ENCODE measurements at regions not wholly inside any gene's neighbourhood (a gene's known extent, or its start where the extent isn't known, plus 50 kb on each side); places are given as distances from the start of the nearest gene placed in this dataset.

DNA sequence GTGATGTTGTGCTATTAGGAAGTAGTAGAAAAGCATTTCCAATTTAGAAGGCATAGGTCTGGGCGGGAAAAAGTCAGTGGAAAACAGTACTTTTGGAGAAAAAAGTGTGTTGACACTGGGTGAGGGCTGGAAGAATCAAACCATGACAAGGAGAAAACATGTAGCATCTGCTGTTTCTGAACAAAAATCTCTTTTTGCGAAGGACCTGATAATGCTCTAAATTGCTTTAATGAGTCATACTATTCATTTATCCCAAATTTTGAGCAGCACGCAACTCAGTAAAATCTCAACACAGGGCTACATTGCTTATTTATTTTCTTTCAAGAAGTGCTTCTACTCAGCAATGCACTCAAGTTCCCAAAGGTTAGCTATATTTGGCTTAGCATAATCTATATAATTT, 292.7 kb downstream of the DIPK2A start:
- Mint-ChIP-seq H3K27ac (no peak overlapping the region), H3K4me1 (no peaks in the 10 kb centered on the region), H3K27me3 (no peaks in the 10 kb centered on the region), H3K36me3 (no peaks in the 10 kb centered on the region), H3K9me3 (no peaks in the 10 kb centered on the region), H3K4me3 (no peak overlapping the region)
- no peak for ATAC-seq

- H3K4me3 Mint-ChIP-seq = no peak overlapping the region
- peaks cover 2% of the 10 kb centered on the region for H3K4me1 Mint-ChIP-seq
- no peaks in the 10 kb centered on the region for H3K9me3 Mint-ChIP-seq
- H3K27me3 Mint-ChIP-seq = no peaks in the 10 kb centered on the region
- H3K27ac Mint-ChIP-seq = no peak overlapping the region
- no peaks in the 10 kb centered on the region for H3K36me3 Mint-ChIP-seq
- ATAC-seq = no peak
Observed at GRCh38 chr3:144264794-144265193, 293.2 kb downstream of the DIPK2A start.

- H3K4me1 Mint-ChIP-seq = peaks cover 9% of the 10 kb centered on the region
- no peak overlapping the region for H3K4me3 Mint-ChIP-seq
- no peak for ATAC-seq
- H3K27ac Mint-ChIP-seq = no peak overlapping the region
- H3K36me3 Mint-ChIP-seq = no peaks in the 10 kb centered on the region
- no peaks in the 10 kb centered on the region for H3K27me3 Mint-ChIP-seq
- H3K9me3 Mint-ChIP-seq = no peaks in the 10 kb centered on the region
Observed at GRCh38 chr3:144265542-144266100, 294.0 kb downstream of the DIPK2A start.

DNA sequence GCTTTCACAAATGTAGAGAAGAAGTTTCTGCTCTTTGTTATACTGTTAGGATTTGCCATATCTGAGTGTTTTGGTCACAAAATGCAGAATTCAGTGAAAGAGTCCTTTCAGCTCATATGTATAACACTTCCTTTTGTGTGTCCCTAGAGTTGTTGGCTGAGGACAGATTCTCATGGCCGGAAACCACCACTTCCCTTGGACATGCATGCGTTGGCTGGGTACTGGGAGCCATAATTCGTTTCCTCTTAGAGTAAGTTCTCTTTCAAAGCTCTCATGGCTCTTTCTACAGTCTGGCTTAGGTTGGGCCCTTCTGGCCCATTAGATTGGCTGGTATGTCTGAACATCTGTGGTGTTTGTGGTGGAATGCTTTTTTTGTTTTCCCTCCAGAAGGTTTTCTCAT, 298.5 kb downstream of the DIPK2A start:
- no peaks in the 10 kb centered on the region for H3K36me3 Mint-ChIP-seq
- H3K27me3 Mint-ChIP-seq = no peaks in the 10 kb centered on the region
- H3K9me3 Mint-ChIP-seq = no peaks in the 10 kb centered on the region
- no peak overlapping the region for H3K27ac Mint-ChIP-seq
- no peak for ATAC-seq
- peaks cover 13% of the 10 kb centered on the region for H3K4me1 Mint-ChIP-seq
- no peak overlapping the region for H3K4me3 Mint-ChIP-seq

DNA sequence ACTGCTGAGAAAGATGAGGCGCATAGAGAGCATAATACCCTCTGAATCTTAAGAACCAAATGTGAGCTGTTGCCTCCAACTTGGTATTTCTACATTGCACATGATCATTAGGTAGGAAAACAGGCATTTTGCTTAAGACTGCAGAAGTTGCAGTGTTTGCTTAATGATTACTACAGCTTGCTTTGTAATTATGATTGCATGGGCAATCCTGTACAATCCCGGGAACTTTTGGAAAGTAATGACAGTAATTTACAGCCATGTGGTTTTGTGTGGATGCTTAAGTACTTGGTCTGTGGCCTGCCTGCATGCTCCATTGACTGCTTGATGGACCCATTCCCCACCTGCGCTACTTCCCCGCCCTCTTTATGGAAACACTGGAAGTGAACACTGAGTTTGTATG, 301.1 kb downstream of the DIPK2A start:
- no peak overlapping the region for H3K4me3 Mint-ChIP-seq
- no peak for ATAC-seq

DNA sequence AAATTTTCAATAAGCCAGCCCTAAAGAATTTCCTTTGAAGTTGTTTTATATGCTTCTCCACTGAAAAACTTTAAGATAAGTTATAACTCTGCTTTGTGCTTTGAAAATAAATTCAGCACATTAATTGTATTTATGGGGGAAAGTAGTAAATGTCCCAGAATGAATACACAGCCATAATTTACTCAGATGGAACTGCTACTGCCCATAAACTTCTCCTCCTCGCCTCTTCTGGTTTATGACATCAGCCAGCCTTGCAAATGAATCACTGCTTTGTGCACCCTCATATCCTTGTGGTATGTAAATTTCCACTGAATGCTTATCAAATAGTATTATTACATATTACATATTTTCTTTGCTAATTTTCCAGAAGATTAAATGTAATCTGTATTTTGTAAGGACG, 302.0 kb downstream of the DIPK2A start:
- Mint-ChIP-seq H3K9me3 (no peaks in the 10 kb centered on the region), H3K4me3 (no peak overlapping the region), H3K27ac (no peak overlapping the region), H3K27me3 (no peaks in the 10 kb centered on the region), H3K4me1 (peaks cover 15% of the 10 kb centered on the region), H3K36me3 (no peaks in the 10 kb centered on the region)
- ATAC-seq = no peak

More for the DNA sequence above, 301.1 kb downstream of the DIPK2A start:
- no peak overlapping the region for H3K27ac Mint-ChIP-seq
- H3K4me1 Mint-ChIP-seq = peaks cover 15% of the 10 kb centered on the region
- H3K27me3 Mint-ChIP-seq = no peaks in the 10 kb centered on the region
- H3K9me3 Mint-ChIP-seq = no peaks in the 10 kb centered on the region
- no peaks in the 10 kb centered on the region for H3K36me3 Mint-ChIP-seq

GRCh38 chr3:144275005-144275404, 303.4 kb downstream of the DIPK2A start:
- H3K4me1 Mint-ChIP-seq = peaks cover 11% of the 10 kb centered on the region
- H3K27ac Mint-ChIP-seq = no peak overlapping the region
- H3K4me3 Mint-ChIP-seq = no peak overlapping the region
- ATAC-seq = no peak
- H3K36me3 Mint-ChIP-seq = no peaks in the 10 kb centered on the region
- no peaks in the 10 kb centered on the region for H3K9me3 Mint-ChIP-seq
- H3K27me3 Mint-ChIP-seq = no peaks in the 10 kb centered on the region

- Mint-ChIP-seq H3K4me1 (no peaks in the 10 kb centered on the region), H3K27me3 (no peaks in the 10 kb centered on the region), H3K4me3 (no peak overlapping the region), H3K9me3 (peaks cover 3% of the 10 kb centered on the region), H3K27ac (no peak overlapping the region), H3K36me3 (no peaks in the 10 kb centered on the region)
- no peak for ATAC-seq
Observed at GRCh38 chr3:144282313-144282712, 310.7 kb downstream of the DIPK2A start.

GRCh38 chr3:144286235-144286910, 314.8 kb downstream of the DIPK2A start:
- H3K27ac Mint-ChIP-seq = no peak overlapping the region
- H3K9me3 Mint-ChIP-seq = peaks cover 6% of the 10 kb centered on the region
- H3K36me3 Mint-ChIP-seq = no peaks in the 10 kb centered on the region
- no peaks in the 10 kb centered on the region for H3K4me1 Mint-ChIP-seq
- ATAC-seq = no peak
- H3K4me3 Mint-ChIP-seq = no peak overlapping the region
- no peaks in the 10 kb centered on the region for H3K27me3 Mint-ChIP-seq

DNA sequence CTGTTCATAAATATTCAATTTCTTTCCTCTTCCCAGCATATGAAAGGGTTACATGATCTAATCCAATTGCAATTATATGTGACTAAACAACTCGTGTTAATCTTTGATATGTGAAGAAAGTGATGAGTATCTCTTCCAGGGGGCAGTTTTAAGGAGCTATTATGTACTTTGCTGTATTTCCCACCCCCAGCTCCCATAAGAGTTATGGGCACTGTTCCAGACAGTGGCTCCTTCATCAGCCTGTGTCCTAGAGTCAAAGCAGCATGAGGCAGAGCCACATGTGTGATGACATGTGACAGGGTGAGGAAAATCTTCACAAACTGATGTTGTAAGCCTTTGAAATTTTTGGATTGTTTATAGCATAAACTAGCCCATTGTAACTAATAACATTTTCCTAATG, 315.4 kb downstream of the DIPK2A start:
- Mint-ChIP-seq H3K27ac (no peak overlapping the region), H3K27me3 (no peaks in the 10 kb centered on the region), H3K4me3 (no peak overlapping the region), H3K36me3 (no peaks in the 10 kb centered on the region), H3K9me3 (peaks cover 6% of the 10 kb centered on the region), H3K4me1 (no peaks in the 10 kb centered on the region)
- ATAC-seq = no peak

GRCh38 chr3:144289057-144289456, 317.4 kb downstream of the DIPK2A start:
- no peak overlapping the region for H3K27ac Mint-ChIP-seq
- no peak overlapping the region for H3K4me3 Mint-ChIP-seq
- H3K9me3 Mint-ChIP-seq = peaks cover 8% of the 10 kb centered on the region
- no peaks in the 10 kb centered on the region for H3K36me3 Mint-ChIP-seq
- no peaks in the 10 kb centered on the region for H3K27me3 Mint-ChIP-seq
- ATAC-seq = no peak
- H3K4me1 Mint-ChIP-seq = peaks cover 6% of the 10 kb centered on the region

DNA sequence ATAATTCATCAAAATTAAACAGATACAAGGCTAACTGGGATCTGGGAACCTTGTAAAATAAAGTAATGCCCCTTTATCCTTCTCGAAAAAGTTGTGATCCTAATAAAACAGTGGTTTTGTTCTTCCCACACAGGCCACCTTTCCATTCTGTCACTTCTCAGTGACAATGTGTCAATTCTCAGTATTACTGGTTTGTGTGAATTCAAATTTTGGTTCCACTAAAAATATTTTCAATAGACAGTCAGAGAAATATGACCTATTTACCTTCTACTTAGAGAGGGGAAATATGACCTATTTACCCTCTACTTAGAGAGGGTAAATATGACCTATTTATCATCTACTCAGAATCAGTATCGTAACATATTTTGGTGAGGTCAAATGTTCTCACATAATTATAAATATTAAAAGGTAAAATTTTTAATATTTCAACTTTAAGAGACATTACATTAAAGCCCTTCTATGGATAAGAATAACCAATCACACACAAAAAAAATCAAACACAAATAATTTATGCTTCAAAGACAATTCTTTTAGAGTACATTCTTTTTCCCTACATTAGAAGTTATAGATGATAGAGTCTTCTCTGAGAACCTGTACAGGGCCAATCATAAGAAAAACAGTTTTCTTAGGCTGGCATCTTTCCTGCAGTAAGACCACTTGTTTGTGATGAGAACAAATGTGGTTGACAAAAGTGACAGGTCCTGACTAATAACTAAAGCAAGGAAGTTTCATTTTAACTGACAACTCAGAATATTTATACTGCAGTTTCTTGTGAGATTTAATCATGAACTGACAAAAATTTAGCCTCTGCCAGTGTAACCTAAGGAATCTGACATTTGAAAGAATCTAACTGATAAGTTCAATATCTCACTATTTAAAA, 323.3 kb downstream of the DIPK2A start:
- Mint-ChIP-seq H3K27ac (no peak overlapping the region), H3K27me3 (no peaks in the 10 kb centered on the region), H3K9me3 (peaks cover 5% of the 10 kb centered on the region), H3K36me3 (no peaks in the 10 kb centered on the region), H3K4me1 (peaks cover 37% of the 10 kb centered on the region), H3K4me3 (no peak overlapping the region)
- ATAC-seq = no peak

GRCh38 chr3:144295613-144296012, 324.0 kb downstream of the DIPK2A start:
- Mint-ChIP-seq H3K4me3 (no peak overlapping the region), H3K9me3 (peaks cover 8% of the 10 kb centered on the region), H3K36me3 (no peaks in the 10 kb centered on the region)

DNA sequence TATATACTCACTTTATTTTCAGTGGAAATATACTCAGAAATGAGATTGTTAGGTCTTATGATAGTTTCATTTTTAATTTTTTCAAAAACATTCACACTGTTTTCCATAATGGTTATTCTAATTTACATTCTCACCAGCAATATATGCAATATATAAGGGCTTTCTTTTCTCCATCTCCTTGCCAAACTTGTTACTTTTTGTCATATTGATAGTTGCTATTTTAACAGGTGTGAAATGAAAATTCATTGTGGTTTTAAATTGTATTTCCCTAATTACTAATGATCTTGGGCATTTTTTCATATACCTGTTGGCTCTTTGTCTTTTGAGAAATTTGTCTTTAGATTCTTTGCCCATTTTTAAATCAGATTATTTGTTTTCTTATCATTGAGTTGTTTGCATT, 325.2 kb downstream of the DIPK2A start:
- peaks cover 6% of the 10 kb centered on the region for H3K9me3 Mint-ChIP-seq
- H3K4me3 Mint-ChIP-seq = no peak overlapping the region
- H3K27me3 Mint-ChIP-seq = no peaks in the 10 kb centered on the region
- H3K36me3 Mint-ChIP-seq = peaks cover 4% of the 10 kb centered on the region
- H3K4me1 Mint-ChIP-seq = peaks cover 49% of the 10 kb centered on the region
- no peak for ATAC-seq
- H3K27ac Mint-ChIP-seq = no peak overlapping the region

More at GRCh38 chr3:144295613-144296012, 324.0 kb downstream of the DIPK2A start:
- no peaks in the 10 kb centered on the region for H3K27me3 Mint-ChIP-seq
- ATAC-seq = no peak
- peaks cover 42% of the 10 kb centered on the region for H3K4me1 Mint-ChIP-seq
- H3K27ac Mint-ChIP-seq = no peak overlapping the region

DNA sequence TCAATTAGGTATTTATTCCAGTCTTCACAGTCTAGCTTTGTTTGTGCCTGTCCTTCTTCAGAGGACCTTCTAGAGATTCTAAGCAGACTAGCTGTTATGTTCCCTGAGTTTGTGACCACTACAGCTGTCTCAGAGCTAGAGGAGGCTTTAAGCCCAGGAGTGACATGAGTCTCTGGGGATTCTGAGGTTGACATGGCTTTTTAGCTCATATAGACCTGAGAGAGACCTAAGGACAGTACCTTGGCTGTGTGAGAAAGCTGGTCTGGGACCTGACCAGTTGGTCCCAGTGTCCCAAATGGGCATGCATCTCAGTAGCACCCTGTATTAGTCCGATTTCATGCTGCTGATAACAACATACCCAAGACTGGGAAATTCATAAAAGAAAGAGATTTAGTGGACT, 330.2 kb downstream of the DIPK2A start:
- Mint-ChIP-seq H3K4me1 (peaks cover 30% of the 10 kb centered on the region), H3K27me3 (peaks cover 10% of the 10 kb centered on the region), H3K9me3 (peaks cover 11% of the 10 kb centered on the region), H3K4me3 (no peak overlapping the region), H3K36me3 (peaks cover 13% of the 10 kb centered on the region), H3K27ac (no peak overlapping the region)
- no peak for ATAC-seq

- no peaks in the 10 kb centered on the region for H3K4me1 Mint-ChIP-seq
- peaks cover 4% of the 10 kb centered on the region for H3K9me3 Mint-ChIP-seq
- no peak overlapping the region for H3K27ac Mint-ChIP-seq
- H3K4me3 Mint-ChIP-seq = no peak overlapping the region
- H3K27me3 Mint-ChIP-seq = peaks cover 21% of the 10 kb centered on the region
- ATAC-seq = no peak
- H3K36me3 Mint-ChIP-seq = peaks cover 3% of the 10 kb centered on the region
Observed at GRCh38 chr3:144307951-144308350, 336.3 kb downstream of the DIPK2A start.

All from stimulated activated memory B cell treated with anti-CD40 and anti-IgM and Interleukin-4, amounts not matched to agents 10 μg/mL and 1 μg/mL and 100 μg/mL, for 72 hours (primary cell).